ENCODE measurements at regions not wholly inside any gene's neighbourhood (a gene's known extent, or its start where the extent isn't known, plus 50 kb on each side); places are given as distances from the start of the nearest gene placed in this dataset.

- TF ChIP-seq CTCF (IDR thresholded peaks at IDR 0.05; ENCODE audit: insufficient read depth, low read length, poor library complexity, severe bottlenecking) (no peak), EZH2phosphoT487 (conservative IDR thresholded peaks at IDR 0.05; ENCODE audit: low read length) (no peak)
Observed at GRCh38 chr12:90833228-90833627, 121.7 kb downstream of the CCER1 start.
